ENCODE measurements at regions not wholly inside any gene's neighbourhood (a gene's known extent, or its start where the extent isn't known, plus 50 kb on each side); places are given as distances from the start of the nearest gene placed in this dataset.

DNA sequence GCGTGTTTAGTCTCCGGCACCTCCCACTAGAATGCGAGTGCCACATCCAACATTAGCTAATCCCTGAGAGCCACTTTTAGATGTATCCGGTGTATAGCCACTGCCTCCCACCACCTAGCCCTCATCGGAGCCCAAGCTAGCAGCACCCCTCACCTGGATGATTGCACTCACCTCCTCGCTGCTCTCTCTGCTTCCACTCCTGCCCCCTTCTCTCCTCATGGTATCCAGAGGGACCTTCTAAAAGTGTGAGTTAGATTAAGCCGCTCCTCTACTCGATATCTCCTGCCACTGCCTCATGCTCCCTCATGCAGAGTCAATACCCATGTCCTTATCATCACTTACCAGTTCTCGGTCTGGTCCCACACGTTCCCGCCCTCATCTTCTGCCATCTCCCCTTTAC, 125.3 kb downstream of the RAB11FIP2 start:
- Histone ChIP-seq H3K79me2 (ENCODE audit: control insufficient read depth, insufficient read depth, low read length) (no peaks in the 10 kb centered on the region), H3K9ac (replicated peaks; ENCODE audit: extremely low read depth, insufficient read depth, low read length) (no peak overlapping the region), H3K9me3 (replicated peaks; ENCODE audit: control insufficient read depth, insufficient read depth, low read length) (no peaks in the 10 kb centered on the region), H3K4me2 (ENCODE audit: insufficient read depth, low read length) (no peak overlapping the region), H3K36me3 (ENCODE audit: control insufficient read depth in 2 of 2, extremely low read depth in 1 of 2, insufficient read depth in 2 of 2, low read length in 2 of 2) (no peaks in the 10 kb centered on the region), H3K4me3 (replicated peaks in 1 of 3; ENCODE audit: insufficient read depth in 1 of 3, low read depth in 1 of 3, low read length in 3 of 3) (no peak overlapping the region), H4K20me1 (replicated peaks; ENCODE audit: control insufficient read depth, extremely low read depth, insufficient read depth, low read length) (no peaks in the 10 kb centered on the region), H3K4me1 (ENCODE audit: control insufficient read depth, extremely low read depth, insufficient read depth, low read length) (no peaks in the 10 kb centered on the region), H3K27me3 (ENCODE audit: control insufficient read depth in 2 of 2, insufficient read depth in 2 of 2, low read length in 2 of 2) (no peaks in the 10 kb centered on the region), H3K9me1 (replicated peaks; ENCODE audit: control insufficient read depth, extremely low read depth, insufficient read depth, low read length) (no peaks in the 10 kb centered on the region), H3K27ac (ENCODE audit: insufficient read depth, low read depth, low read length) (no peak overlapping the region), H2AFZ (ENCODE audit: low read depth, low read length) (no peak overlapping the region)
- intact Hi-C loops (cut with micrococcal nuclease), result no loop called here
- DNase-seq (ENCODE audit: low read depth, low spot score), result no peak
- no peak for FAIRE-seq
- CTCF ChIA-PET, result interaction anchor here (1.2 kb wide), 1 partner anchor 14 kb away, joined by 3 read pairs; no protein-coding TSS in a partner anchor
- BruUV-seq (replicated peaks), result no TSS peak
- dilution Hi-C loops (cut with MboI; ENCODE audit: extremely low pct_ligation_motif_present, low sequenced_read_pairs), result no loop called here
- TF ChIP-seq JUN (IDR thresholded peaks at IDR 0.05; ENCODE audit: borderline replicate concordance, insufficient read depth, insufficient read length, low read depth), result no peak
- no peak for TF ChIP-seq MYC (IDR thresholded peaks at IDR 0.05; ENCODE audit: low read depth, low read length)
- no peak for TF ChIP-seq GATA2 (IDR thresholded peaks at IDR 0.05; ENCODE audit: insufficient read depth, insufficient read length, low read depth, low read length)
- no peak for TF ChIP-seq FOS (IDR thresholded peaks at IDR 0.05; ENCODE audit: borderline replicate concordance, insufficient read depth, low read length)
- TF ChIP-seq POLR2A (IDR thresholded peaks at IDR 0.05; ENCODE audit: low read depth, low read length), result no peak
- TF ChIP-seq MAX (IDR thresholded peaks at IDR 0.05; ENCODE audit: insufficient read depth, insufficient read length), result no peak
- no peak for TF ChIP-seq POLR2AphosphoS5 (IDR thresholded peaks at IDR 0.05; ENCODE audit: insufficient read depth, low read depth, low read length)
- TF ChIP-seq, protein P1, sequence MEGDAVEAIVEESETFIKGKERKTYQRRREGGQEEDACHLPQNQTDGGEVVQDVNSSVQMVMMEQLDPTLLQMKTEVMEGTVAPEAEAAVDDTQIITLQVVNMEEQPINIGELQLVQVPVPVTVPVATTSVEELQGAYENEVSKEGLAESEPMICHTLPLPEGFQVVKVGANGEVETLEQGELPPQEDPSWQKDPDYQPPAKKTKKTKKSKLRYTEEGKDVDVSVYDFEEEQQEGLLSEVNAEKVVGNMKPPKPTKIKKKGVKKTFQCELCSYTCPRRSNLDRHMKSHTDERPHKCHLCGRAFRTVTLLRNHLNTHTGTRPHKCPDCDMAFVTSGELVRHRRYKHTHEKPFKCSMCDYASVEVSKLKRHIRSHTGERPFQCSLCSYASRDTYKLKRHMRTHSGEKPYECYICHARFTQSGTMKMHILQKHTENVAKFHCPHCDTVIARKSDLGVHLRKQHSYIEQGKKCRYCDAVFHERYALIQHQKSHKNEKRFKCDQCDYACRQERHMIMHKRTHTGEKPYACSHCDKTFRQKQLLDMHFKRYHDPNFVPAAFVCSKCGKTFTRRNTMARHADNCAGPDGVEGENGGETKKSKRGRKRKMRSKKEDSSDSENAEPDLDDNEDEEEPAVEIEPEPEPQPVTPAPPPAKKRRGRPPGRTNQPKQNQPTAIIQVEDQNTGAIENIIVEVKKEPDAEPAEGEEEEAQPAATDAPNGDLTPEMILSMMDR (IDR thresholded peaks at IDR 0.05; ENCODE audit: extremely low read depth in 1 of 2, insufficient read depth in 1 of 2, low read depth in 1 of 2, low read length in 2 of 2), result no peak
- POLR2A ChIA-PET, result no interaction called here

Measured in endothelial cell of umbilical vein (primary cell).